ENCODE measurements at regions not wholly inside any gene's neighbourhood (a gene's known extent, or its start where the extent isn't known, plus 50 kb on each side); places are given as distances from the start of the nearest gene placed in this dataset.

GRCh38 chr21:35896060-35896459, 164.3 kb downstream of the SETD4 start:
- no peak overlapping the region for H2AFZ ChIP-seq (ENCODE audit: low read length, unreplicated experiment)
- H3K79me2 ChIP-seq (ENCODE audit: control insufficient read depth, insufficient read depth, low read length, unreplicated experiment): no peaks in the 10 kb centered on the region
- no peaks in the 10 kb centered on the region for H3K4me1 ChIP-seq (ENCODE audit: control insufficient read depth, insufficient read depth, low read length, unreplicated experiment)
- no peak overlapping the region for H3K4me3 ChIP-seq (ENCODE audit: low read depth, low read length)
- no peaks in the 10 kb centered on the region for H3K36me3 ChIP-seq (ENCODE audit: insufficient read depth, low read length)
- H3K27me3 ChIP-seq (ENCODE audit: insufficient read depth, low read length): peaks cover 3% of the 10 kb centered on the region; the same call in 1 of the 2 replicates
- H3K27ac ChIP-seq (ENCODE audit: low read depth, low read length): no peak overlapping the region

GRCh38 chr21:35895598-35895997, 164.7 kb downstream of the SETD4 start:
- Histone ChIP-seq H3K27ac (ENCODE audit: low read depth, low read length) (no peak overlapping the region), H3K27me3 (ENCODE audit: insufficient read depth, low read length) (peaks cover 3% of the 10 kb centered on the region; the same call in 1 of the 2 replicates), H3K79me2 (ENCODE audit: control insufficient read depth, insufficient read depth, low read length, unreplicated experiment) (no peaks in the 10 kb centered on the region), H2AFZ (ENCODE audit: low read length, unreplicated experiment) (no peak overlapping the region), H3K4me1 (ENCODE audit: control insufficient read depth, insufficient read depth, low read length, unreplicated experiment) (no peaks in the 10 kb centered on the region), H3K36me3 (ENCODE audit: insufficient read depth, low read length) (no peaks in the 10 kb centered on the region), H3K4me3 (ENCODE audit: low read depth, low read length) (no peak overlapping the region)

GRCh38 chr21:35893156-35893555, 167.2 kb downstream of the SETD4 start:
- Histone ChIP-seq H3K4me1 (ENCODE audit: control insufficient read depth, insufficient read depth, low read length, unreplicated experiment) (no peaks in the 10 kb centered on the region), H3K79me2 (ENCODE audit: control insufficient read depth, insufficient read depth, low read length, unreplicated experiment) (no peaks in the 10 kb centered on the region), H3K4me3 (ENCODE audit: low read depth, low read length) (no peak overlapping the region), H2AFZ (ENCODE audit: low read length, unreplicated experiment) (no peak overlapping the region), H3K36me3 (ENCODE audit: insufficient read depth, low read length) (no peaks in the 10 kb centered on the region), H3K27me3 (ENCODE audit: insufficient read depth, low read length) (peaks cover 3% of the 10 kb centered on the region; the same call in 1 of the 2 replicates), H3K27ac (ENCODE audit: low read depth, low read length) (no peak overlapping the region)

- H3K27ac ChIP-seq (ENCODE audit: low read depth, low read length): no peak overlapping the region
- no peak overlapping the region for H2AFZ ChIP-seq (ENCODE audit: low read length, unreplicated experiment)
- H3K27me3 ChIP-seq (ENCODE audit: insufficient read depth, low read length): peaks cover 16% of the 10 kb centered on the region
- H3K4me3 ChIP-seq (ENCODE audit: low read depth, low read length): no peak overlapping the region
- H3K79me2 ChIP-seq (ENCODE audit: control insufficient read depth, insufficient read depth, low read length, unreplicated experiment): no peaks in the 10 kb centered on the region
- no peaks in the 10 kb centered on the region for H3K4me1 ChIP-seq (ENCODE audit: control insufficient read depth, insufficient read depth, low read length, unreplicated experiment)
- H3K36me3 ChIP-seq (ENCODE audit: insufficient read depth, low read length): no peaks in the 10 kb centered on the region
Observed at GRCh38 chr21:35886887-35887286, 173.4 kb downstream of the SETD4 start.

GRCh38 chr21:35885942-35886541, 174.3 kb downstream of the SETD4 start:
- H3K79me2 ChIP-seq (ENCODE audit: control insufficient read depth, insufficient read depth, low read length, unreplicated experiment): no peaks in the 10 kb centered on the region

GRCh38 chr21:35882791-35883240, 177.5 kb downstream of the SETD4 start:
- peaks cover 30% of the 10 kb centered on the region for H3K27me3 ChIP-seq (ENCODE audit: insufficient read depth, low read length)
- no peaks in the 10 kb centered on the region for H3K4me1 ChIP-seq (ENCODE audit: control insufficient read depth, insufficient read depth, low read length, unreplicated experiment)
- H3K4me3 ChIP-seq (ENCODE audit: low read depth, low read length): no peak overlapping the region
- no peak overlapping the region for H3K27ac ChIP-seq (ENCODE audit: low read depth, low read length)
- no peaks in the 10 kb centered on the region for H3K36me3 ChIP-seq (ENCODE audit: insufficient read depth, low read length)
- no peaks in the 10 kb centered on the region for H3K79me2 ChIP-seq (ENCODE audit: control insufficient read depth, insufficient read depth, low read length, unreplicated experiment)
- no peak overlapping the region for H2AFZ ChIP-seq (ENCODE audit: low read length, unreplicated experiment)

More at GRCh38 chr21:35885942-35886541, 174.3 kb downstream of the SETD4 start:
- Histone ChIP-seq H2AFZ (ENCODE audit: low read length, unreplicated experiment) (no peak overlapping the region), H3K4me3 (ENCODE audit: low read depth, low read length) (no peak overlapping the region), H3K27ac (ENCODE audit: low read depth, low read length) (no peak overlapping the region), H3K27me3 (ENCODE audit: insufficient read depth, low read length) (peaks cover 24% of the 10 kb centered on the region), H3K4me1 (ENCODE audit: control insufficient read depth, insufficient read depth, low read length, unreplicated experiment) (no peaks in the 10 kb centered on the region), H3K36me3 (ENCODE audit: insufficient read depth, low read length) (no peaks in the 10 kb centered on the region)

GRCh38 chr21:35873441-35873840, 186.9 kb downstream of the SETD4 start:
- Histone ChIP-seq H3K4me3 (ENCODE audit: low read depth, low read length) (no peak overlapping the region), H3K27me3 (ENCODE audit: insufficient read depth, low read length) (peaks cover 27% of the 10 kb centered on the region; the same call in 1 of the 2 replicates), H3K4me1 (ENCODE audit: control insufficient read depth, insufficient read depth, low read length, unreplicated experiment) (no peaks in the 10 kb centered on the region), H2AFZ (ENCODE audit: low read length, unreplicated experiment) (no peak overlapping the region), H3K79me2 (ENCODE audit: control insufficient read depth, insufficient read depth, low read length, unreplicated experiment) (no peaks in the 10 kb centered on the region), H3K27ac (ENCODE audit: low read depth, low read length) (no peak overlapping the region), H3K36me3 (ENCODE audit: insufficient read depth, low read length) (no peaks in the 10 kb centered on the region)

- Histone ChIP-seq H3K79me2 (ENCODE audit: control insufficient read depth, insufficient read depth, low read length, unreplicated experiment) (no peaks in the 10 kb centered on the region), H3K36me3 (ENCODE audit: insufficient read depth, low read length) (no peaks in the 10 kb centered on the region), H2AFZ (ENCODE audit: low read length, unreplicated experiment) (no peak overlapping the region), H3K4me3 (ENCODE audit: low read depth, low read length) (no peak overlapping the region), H3K27ac (ENCODE audit: low read depth, low read length) (no peak overlapping the region), H3K27me3 (ENCODE audit: insufficient read depth, low read length) (peaks cover 23% of the 10 kb centered on the region; the same call in 1 of the 2 replicates), H3K4me1 (ENCODE audit: control insufficient read depth, insufficient read depth, low read length, unreplicated experiment) (no peaks in the 10 kb centered on the region)
Observed at GRCh38 chr21:35871906-35872305, 188.4 kb downstream of the SETD4 start.

GRCh38 chr21:35868869-35869223, 191.5 kb downstream of the SETD4 start:
- H3K79me2 ChIP-seq (ENCODE audit: control insufficient read depth, insufficient read depth, low read length, unreplicated experiment): no peaks in the 10 kb centered on the region
- H3K4me3 ChIP-seq (ENCODE audit: low read depth, low read length): no peak overlapping the region
- H2AFZ ChIP-seq (ENCODE audit: low read length, unreplicated experiment): no peak overlapping the region
- no peaks in the 10 kb centered on the region for H3K36me3 ChIP-seq (ENCODE audit: insufficient read depth, low read length)
- H3K4me1 ChIP-seq (ENCODE audit: control insufficient read depth, insufficient read depth, low read length, unreplicated experiment): no peaks in the 10 kb centered on the region
- H3K27ac ChIP-seq (ENCODE audit: low read depth, low read length): no peak overlapping the region
- H3K27me3 ChIP-seq (ENCODE audit: insufficient read depth, low read length): peaks cover 18% of the 10 kb centered on the region; the same call in 1 of the 2 replicates

- no peaks in the 10 kb centered on the region for H3K36me3 ChIP-seq (ENCODE audit: insufficient read depth, low read length)
- H3K4me1 ChIP-seq (ENCODE audit: control insufficient read depth, insufficient read depth, low read length, unreplicated experiment): no peaks in the 10 kb centered on the region
- H3K79me2 ChIP-seq (ENCODE audit: control insufficient read depth, insufficient read depth, low read length, unreplicated experiment): no peaks in the 10 kb centered on the region
- H3K4me3 ChIP-seq (ENCODE audit: low read depth, low read length): no peak overlapping the region
- H3K27ac ChIP-seq (ENCODE audit: low read depth, low read length): no peak overlapping the region
- no peak overlapping the region for H2AFZ ChIP-seq (ENCODE audit: low read length, unreplicated experiment)
- peaks cover 18% of the 10 kb centered on the region; the same call in 1 of the 2 replicates for H3K27me3 ChIP-seq (ENCODE audit: insufficient read depth, low read length)
Observed at GRCh38 chr21:35868005-35868868, 192.1 kb downstream of the SETD4 start.

- H3K4me1 ChIP-seq (ENCODE audit: control insufficient read depth, insufficient read depth, low read length, unreplicated experiment): no peaks in the 10 kb centered on the region
- peaks cover 18% of the 10 kb centered on the region for H3K27me3 ChIP-seq (ENCODE audit: insufficient read depth, low read length)
- H2AFZ ChIP-seq (ENCODE audit: low read length, unreplicated experiment): no peak overlapping the region
- H3K4me3 ChIP-seq (ENCODE audit: low read depth, low read length): no peak overlapping the region
- H3K79me2 ChIP-seq (ENCODE audit: control insufficient read depth, insufficient read depth, low read length, unreplicated experiment): no peaks in the 10 kb centered on the region
- H3K36me3 ChIP-seq (ENCODE audit: insufficient read depth, low read length): no peaks in the 10 kb centered on the region
- H3K27ac ChIP-seq (ENCODE audit: low read depth, low read length): no peak overlapping the region
Observed at GRCh38 chr21:35864039-35864438, 196.3 kb downstream of the SETD4 start.

Measured in ACC112 (cell line).